GM21528 (cell line): ENCODE measurements at regions not wholly inside any gene's neighbourhood (a gene's known extent, or its start where the extent isn't known, plus 50 kb on each side); places are given as distances from the start of the nearest gene placed in this dataset.

Source experiments
- ATAC-seq: cut with Tn5 transposase; IDR thresholded peaks from one replicate; pipeline ENCODE4 v1.9.1; 2021; ENCODE audit warnings: mild to moderate bottlenecking, moderate library complexity; ENCODE audit not compliant: unreplicated experiment, low FRiP score

DNA sequence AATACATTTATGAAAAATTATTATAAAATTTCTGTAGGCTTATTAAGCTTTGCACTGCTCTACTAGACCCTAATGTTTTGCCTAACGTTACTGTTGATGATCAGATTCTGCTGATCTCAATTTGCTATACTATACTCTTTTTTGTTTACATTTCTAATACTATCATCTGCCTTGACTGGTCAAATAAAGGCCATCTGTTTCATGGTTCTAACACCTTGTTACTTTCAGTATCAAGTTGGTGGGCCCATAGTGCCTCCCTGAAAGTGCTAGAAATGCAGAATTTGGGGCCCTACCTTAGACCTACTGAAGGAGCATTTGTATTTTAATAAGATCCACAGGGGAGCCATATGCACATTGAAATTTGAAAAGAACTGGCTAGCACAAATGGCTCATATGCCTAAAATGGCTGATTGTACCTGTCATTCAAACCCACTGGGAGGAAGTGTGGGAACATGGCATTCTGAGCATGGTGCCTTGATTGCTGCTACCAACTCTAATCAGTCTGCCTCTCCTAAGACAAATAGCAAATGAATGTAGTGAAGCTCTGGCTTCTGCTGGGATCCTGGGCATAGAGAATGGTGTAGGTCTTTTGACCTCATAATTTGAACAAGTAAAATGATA, 199.1 kb upstream of the BTBD3 start:
- ATAC-seq, result no peak

DNA sequence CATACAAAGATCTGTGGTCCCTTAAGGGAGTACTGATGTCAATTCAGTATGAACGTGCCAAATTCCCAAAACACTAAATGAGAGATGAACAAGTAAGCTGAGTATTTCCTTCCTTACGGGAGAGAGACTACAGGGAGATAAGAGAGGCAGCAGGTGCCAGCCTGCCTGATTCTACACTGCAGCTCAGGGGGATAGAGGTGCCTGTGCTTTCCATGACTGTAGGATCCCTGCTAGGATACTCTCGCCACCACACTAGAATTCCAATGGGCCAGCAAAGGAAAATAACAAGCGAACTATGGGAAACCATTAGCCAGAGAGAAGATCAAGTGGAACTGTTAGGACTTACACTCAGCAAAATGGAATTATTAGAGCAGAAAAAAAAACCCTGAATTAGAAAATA, 198.5 kb upstream of the BTBD3 start:
- ATAC-seq, result no peak

- ATAC-seq, result no peak
Observed at GRCh38 chr20:11721411-11721810, 196.3 kb upstream of the BTBD3 start.

DNA sequence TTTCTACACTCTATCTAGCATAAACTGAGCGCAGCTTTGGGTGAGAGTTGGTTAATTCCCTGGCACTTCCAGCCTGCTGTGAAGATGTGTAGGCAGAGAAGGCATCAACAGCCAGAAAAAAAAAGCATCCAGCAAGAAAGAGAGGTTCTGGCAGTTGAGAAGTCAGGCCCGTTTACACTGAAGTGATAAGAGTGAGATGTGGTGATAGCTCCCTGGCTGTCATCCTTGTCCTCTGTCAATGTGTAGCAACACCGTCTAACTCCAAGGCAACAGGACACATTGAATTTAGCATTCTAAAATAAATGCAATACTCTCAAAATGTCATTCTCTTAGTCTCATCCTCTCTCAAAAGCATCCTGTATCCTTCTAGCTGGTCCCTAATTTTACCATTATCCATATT, 193.6 kb upstream of the BTBD3 start:
- ATAC-seq, result no peak

- ATAC-seq, result no peak
Observed at GRCh38 chr20:11726026-11726425, 191.7 kb upstream of the BTBD3 start.

DNA sequence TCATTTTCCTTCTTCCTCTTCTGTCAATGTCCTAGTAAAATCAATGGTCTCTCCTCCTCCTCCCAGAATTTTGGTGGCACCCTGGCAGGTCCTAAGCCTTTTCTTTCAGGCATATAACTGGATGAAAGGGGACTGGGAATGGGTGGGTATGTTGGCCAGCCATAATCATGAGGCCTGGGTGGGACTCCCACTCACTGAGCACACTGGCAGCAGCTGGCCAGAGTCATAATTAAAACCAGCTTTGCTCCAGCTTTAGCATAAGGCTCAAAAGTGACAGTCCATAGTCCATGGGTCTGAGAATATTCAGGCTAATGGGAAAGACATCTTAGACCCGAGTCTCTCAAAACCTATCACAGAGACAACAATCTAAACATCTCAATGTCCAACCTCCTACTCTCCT, 190.0 kb upstream of the BTBD3 start:
- no peak for ATAC-seq

GRCh38 chr20:11728937-11729336, 188.8 kb upstream of the BTBD3 start:
- no peak for ATAC-seq

GRCh38 chr20:11729806-11730205, 187.9 kb upstream of the BTBD3 start:
- no peak for ATAC-seq

DNA sequence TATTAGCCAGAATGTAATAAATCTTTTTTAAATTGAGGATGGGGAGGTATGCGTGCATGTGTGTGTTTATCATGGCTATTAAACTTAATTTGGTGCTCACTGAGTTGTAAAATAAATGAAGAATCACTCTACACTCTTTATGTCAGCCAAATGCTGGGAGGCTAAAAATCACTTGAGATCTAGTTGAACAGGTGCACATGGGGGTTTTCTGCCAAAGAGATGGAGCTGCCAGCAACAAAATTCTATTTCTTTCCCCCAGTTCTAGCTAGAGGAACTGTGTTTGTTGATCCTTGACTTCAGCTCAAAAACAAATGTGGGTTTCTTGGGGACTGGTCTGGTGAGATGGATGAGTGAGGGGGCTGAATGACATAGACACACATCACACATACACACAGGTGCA, 183.3 kb upstream of the BTBD3 start:
- no peak for ATAC-seq

DNA sequence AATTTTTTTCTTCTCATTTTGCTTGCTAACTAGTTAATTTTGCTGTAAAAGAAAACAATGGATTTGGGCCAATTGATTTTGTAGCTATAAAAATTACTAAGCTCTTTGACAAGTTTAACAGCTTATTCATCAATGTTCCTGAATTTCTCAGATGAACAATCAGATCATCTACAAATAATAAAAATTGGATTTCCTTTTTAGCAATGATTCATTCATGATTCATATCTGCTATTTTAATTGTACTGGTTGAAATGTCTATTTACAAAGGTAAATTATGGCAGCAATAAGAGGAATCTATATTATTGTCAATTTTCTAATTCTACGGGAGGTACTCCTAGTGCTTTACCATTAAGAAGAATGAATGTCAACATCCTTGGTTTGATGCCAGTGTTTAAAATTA, 178.8 kb upstream of the BTBD3 start:
- no peak for ATAC-seq

- no peak for ATAC-seq
Observed at GRCh38 chr20:11740975-11741374, 176.7 kb upstream of the BTBD3 start.

DNA sequence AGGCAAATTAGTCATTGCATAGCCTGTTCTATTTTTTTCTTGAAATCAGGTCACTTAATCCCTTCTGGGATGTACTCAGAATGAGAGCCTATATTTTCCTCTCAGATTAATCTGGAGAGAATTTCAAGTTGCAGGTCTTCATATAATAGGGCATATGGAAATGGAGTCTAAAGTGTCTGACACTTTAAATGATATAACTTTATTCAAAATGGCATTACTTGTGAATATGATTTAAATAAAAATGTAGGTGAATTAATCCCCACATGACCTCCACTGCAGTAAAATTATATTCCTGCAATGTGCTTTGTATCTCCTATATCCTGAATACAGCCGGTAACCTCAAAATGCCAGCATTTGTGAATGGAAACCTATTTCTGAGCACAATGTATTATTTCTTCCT, 172.5 kb upstream of the BTBD3 start:
- no peak for ATAC-seq

- no peak for ATAC-seq
Observed at GRCh38 chr20:11748436-11748835, 169.3 kb upstream of the BTBD3 start.

DNA sequence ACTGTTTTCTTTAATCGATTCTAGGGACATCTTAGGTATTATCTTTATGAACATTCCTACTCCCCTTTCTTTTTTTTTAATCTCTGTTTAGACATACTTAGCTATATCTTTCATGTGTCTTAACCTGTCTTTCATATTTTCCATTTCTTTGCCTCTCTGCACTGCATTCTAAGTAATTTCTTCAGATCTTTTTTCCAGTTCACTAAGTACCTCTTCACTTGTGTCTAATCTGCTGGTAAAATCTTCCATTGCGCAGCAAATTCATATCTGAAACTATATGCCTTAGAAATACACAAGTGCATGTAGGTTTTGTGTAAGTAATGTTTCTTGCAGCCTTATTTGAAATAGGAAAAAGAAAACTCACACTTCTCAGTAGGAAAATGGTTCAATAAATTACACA, 165.4 kb upstream of the BTBD3 start:
- ATAC-seq, result no peak

GRCh38 chr20:11753155-11753554, 164.5 kb upstream of the BTBD3 start:
- ATAC-seq, result no peak

DNA sequence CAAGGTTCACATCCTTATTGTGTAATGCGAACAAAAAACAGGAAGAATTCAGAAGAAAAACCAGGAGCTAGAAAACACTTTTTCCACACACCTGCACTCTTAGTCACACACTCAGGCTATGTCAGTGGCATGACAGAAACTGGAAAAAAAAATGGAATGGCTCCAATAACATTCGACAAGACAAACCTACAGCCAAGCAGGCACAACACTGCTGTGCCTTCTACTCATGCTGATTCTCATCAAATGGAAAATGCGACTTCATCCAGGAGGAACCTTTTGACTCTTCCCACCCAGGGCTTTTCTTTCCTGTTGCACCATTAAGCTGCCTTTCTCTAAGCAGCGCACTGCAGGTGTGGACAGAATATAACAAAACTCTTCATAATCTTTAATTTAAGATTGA, 163.2 kb upstream of the BTBD3 start:
- ATAC-seq, result no peak

GRCh38 chr20:11755071-11755841, 162.4 kb upstream of the BTBD3 start:
- no peak for ATAC-seq

DNA sequence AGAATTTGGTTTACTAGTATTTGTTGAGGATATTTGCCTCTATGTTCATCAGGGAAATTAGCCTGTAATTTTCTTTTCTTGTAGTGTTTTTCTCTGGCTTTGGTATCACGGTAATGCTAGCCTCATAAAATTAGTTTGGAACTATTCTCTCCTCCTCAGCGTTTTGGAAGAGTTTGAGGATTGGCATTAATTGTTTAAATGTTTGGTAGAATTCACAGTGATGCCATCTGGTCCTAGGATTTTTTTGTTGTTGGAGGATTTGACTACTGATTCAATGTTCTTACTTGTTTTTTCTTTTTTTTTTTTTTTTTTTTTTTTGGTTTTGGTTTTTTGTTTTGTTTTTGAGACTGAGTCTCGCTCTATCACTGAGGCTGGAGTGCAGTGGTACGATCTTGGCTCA, 156.2 kb upstream of the BTBD3 start:
- no peak for ATAC-seq

DNA sequence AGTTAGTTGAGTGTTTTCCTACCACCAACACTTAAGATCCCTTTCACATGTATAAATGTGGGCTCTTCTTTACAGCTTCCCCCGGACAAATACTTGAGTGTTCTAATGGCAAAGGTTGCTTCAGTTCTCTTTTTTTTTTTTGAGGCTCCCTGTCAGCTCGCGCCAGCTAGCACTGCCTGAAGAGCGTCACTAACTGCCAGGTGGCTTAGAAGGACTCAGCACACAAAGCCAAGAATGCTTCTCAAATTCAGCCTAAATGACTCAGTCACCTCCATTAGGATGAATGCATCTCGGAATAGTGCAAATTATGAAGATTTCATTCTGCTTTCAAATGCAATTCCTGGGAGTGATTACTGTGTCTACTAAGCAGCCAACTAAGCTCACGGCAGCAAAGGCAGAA, 150.7 kb upstream of the BTBD3 start:
- no peak for ATAC-seq

DNA sequence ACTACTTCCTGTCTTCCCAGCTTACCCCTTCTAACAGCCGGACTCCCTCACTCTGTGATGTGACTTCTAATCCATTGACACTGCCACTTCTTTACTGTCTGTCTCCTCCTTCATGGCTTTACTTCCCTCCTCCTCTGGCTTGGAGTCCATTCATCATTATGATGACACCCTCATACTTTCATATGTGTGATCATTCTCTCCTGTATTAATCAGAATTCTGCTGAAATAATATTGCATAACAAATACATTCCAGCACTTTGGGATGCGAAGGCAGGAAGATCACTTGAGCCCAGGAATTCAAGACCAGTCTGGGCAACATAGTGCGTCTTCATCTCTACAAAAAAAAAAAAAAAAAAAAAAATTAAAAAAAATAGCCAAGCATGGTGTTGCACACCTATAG, 147.9 kb upstream of the BTBD3 start:
- ATAC-seq, result no peak

GRCh38 chr20:11772226-11772730, 145.4 kb upstream of the BTBD3 start:
- no peak for ATAC-seq

- no peak for ATAC-seq
Observed at GRCh38 chr20:11776687-11777086, 141.0 kb upstream of the BTBD3 start.
